Caco-2 (cell line): ENCODE measurements at regions not wholly inside any gene's neighbourhood (a gene's known extent, or its start where the extent isn't known, plus 50 kb on each side); places are given as distances from the start of the nearest gene placed in this dataset.

Experiments
- BruUV-seq: library from RNA; stranded (reverse); fragments of 400-500 nt; replicated peaks from 2 replicates; lab custom pipeline; 2021; lab: Mats Ljungman, UMichigan
- CTCF ChIA-PET: fragments of 300-600 bp; sonication (Branson Sonifier 250); formaldehyde crosslinking; loops from one replicate; lab custom pipeline; 2022; ENCODE audit warnings: antibody characterized with exemption; lab: Charles Lee
- POLR2A ChIA-PET: fragments of 300-600 bp; sonication (Branson Sonifier 250); formaldehyde crosslinking; loops from one replicate; lab custom pipeline; 2022; ENCODE audit warnings: antibody characterized with exemption; lab: Charles Lee
- DNase-seq, 2 experiments: peaks; one replicate each; pipeline versions ENCODE4 v3.0.0 to v3.0.0-alpha.2; 2020 to 2022
- H3K27me3 ChIP-seq: replicated peaks from 2 replicates; pipeline ENCODE4 v1.6.0; 2011; ENCODE audit warnings: low read length; ENCODE audit not compliant: control insufficient read depth, insufficient read depth
- H3K36me3 ChIP-seq: 2 replicates; pipeline ENCODE4 v1.5.1; 2011; ENCODE audit warnings: low read length; ENCODE audit not compliant: control insufficient read depth, insufficient read depth
- H3K4me1 ChIP-seq: fragments of 250-450 bp; sonication (Bioruptor Pico); 2 replicates; pipeline ENCODE4 v1.5.1; 2020; ENCODE audit warnings: mild to moderate bottlenecking
- H3K4me3 ChIP-seq: 2 replicates; pipeline ENCODE4 v1.5.1; 2011; ENCODE audit warnings: low read depth, mild to moderate bottlenecking, control low read depth, low read length
- H3K9me3 ChIP-seq: fragments of 250-450 bp; sonication (Bioruptor Pico); 2 replicates; pipeline ENCODE4 v1.5.1; 2020; ENCODE audit warnings: mild to moderate bottlenecking, moderate library complexity
- H3K27ac Mint-ChIP-seq: one replicate; pipeline ENCODE4 v1.8.0; 2022; ENCODE audit warnings: mixed read lengths; ENCODE audit not compliant: unreplicated experiment
- H3K27me3 Mint-ChIP-seq: one replicate; pipeline ENCODE4 v1.8.0; 2022; ENCODE audit warnings: mixed read lengths; ENCODE audit not compliant: insufficient read depth, unreplicated experiment
- H3K36me3 Mint-ChIP-seq: one replicate; pipeline ENCODE4 v1.8.0; 2022; ENCODE audit warnings: mild to moderate bottlenecking, mixed read lengths; ENCODE audit not compliant: insufficient read depth, unreplicated experiment
- H3K4me1 Mint-ChIP-seq: one replicate; pipeline ENCODE4 v1.8.0; 2022; ENCODE audit warnings: low read depth, mixed read lengths; ENCODE audit not compliant: unreplicated experiment
- H3K4me3 Mint-ChIP-seq: one replicate; pipeline ENCODE4 v1.8.0; 2022; ENCODE audit warnings: mild to moderate bottlenecking, moderate library complexity, mixed read lengths; ENCODE audit not compliant: unreplicated experiment
- H3K9me3 Mint-ChIP-seq: one replicate; pipeline ENCODE4 v1.8.0; 2022; ENCODE audit warnings: mixed read lengths; ENCODE audit not compliant: unreplicated experiment
- CTCF ChIP-seq, 2 experiments: fragments of 200-600 bp in 1 of 2; IDR thresholded peaks; 1 replicate in 1 of 2; 2 replicates in 1 of 2; pipeline versions ENCODE4 v1.5.1 to v1.8.0; 2011 to 2022; ENCODE audit warnings: antibody characterized with exemption in 1 of 2, control low read depth in 1 of 2, inconsistent platforms in 1 of 2, low read depth in 1 of 2, low read length in 1 of 2, mild to moderate bottlenecking in 1 of 2, moderate library complexity in 1 of 2; ENCODE audit not compliant: insufficient read depth in 1 of 2, severe bottlenecking in 1 of 2, unreplicated experiment in 1 of 2
- intact Hi-C: fragments of 100-400 bp; cut with micrococcal nuclease; formaldehyde crosslinking; loops from one replicate; pipeline ENCODE4 v1.10.0; 2022; ENCODE audit not compliant: unreplicated experiment

GRCh38 chr14:100982762-100983161 is 79.2 kb upstream of the RTL1 start:
- ChIA-PET CTCF (no interaction called here), POLR2A (no interaction called here)
- no peak overlapping the region for H3K27ac Mint-ChIP-seq
- no peak overlapping the region for H3K4me3 Mint-ChIP-seq
- intact Hi-C loops = no loop called here
- Histone ChIP-seq H3K9me3 (no peaks in the 10 kb centered on the region), H3K4me3 (no peak overlapping the region), H3K4me1 (no peaks in the 10 kb centered on the region), H3K27me3 (no peaks in the 10 kb centered on the region), H3K36me3 (no peaks in the 10 kb centered on the region)
- H3K36me3 Mint-ChIP-seq = no peaks in the 10 kb centered on the region
- no peak for TF ChIP-seq CTCF (IDR thresholded peaks at IDR 0.05; ENCODE audit: insufficient read depth in 1 of 2, low read depth in 1 of 2, low read length in 1 of 2, severe bottlenecking in 1 of 2, unreplicated experiment in 1 of 2)
- no peaks in the 10 kb centered on the region for H3K4me1 Mint-ChIP-seq
- DNase-seq = no peak
- no peaks in the 10 kb centered on the region for H3K9me3 Mint-ChIP-seq
- no peaks in the 10 kb centered on the region for H3K27me3 Mint-ChIP-seq
- BruUV-seq = no TSS peak

- no peak for TF ChIP-seq CTCF (IDR thresholded peaks at IDR 0.05; ENCODE audit: insufficient read depth in 1 of 2, low read depth in 1 of 2, low read length in 1 of 2, severe bottlenecking in 1 of 2, unreplicated experiment in 1 of 2)
- Mint-ChIP-seq H3K36me3 (no peaks in the 10 kb centered on the region), H3K27me3 (no peaks in the 10 kb centered on the region), H3K9me3 (no peaks in the 10 kb centered on the region), H3K27ac (no peak overlapping the region), H3K4me3 (no peak overlapping the region), H3K4me1 (no peaks in the 10 kb centered on the region)
- no TSS peak for BruUV-seq
- no peak overlapping the region for H3K4me3 ChIP-seq
- DNase-seq = no peak
- ChIA-PET CTCF (no interaction called here), POLR2A (no interaction called here)
- intact Hi-C loops = no loop called here
- no peaks in the 10 kb centered on the region for H3K4me1 ChIP-seq
- no peaks in the 10 kb centered on the region for H3K9me3 ChIP-seq
- no peaks in the 10 kb centered on the region for H3K27me3 ChIP-seq
- H3K36me3 ChIP-seq = no peaks in the 10 kb centered on the region
Measured at GRCh38 chr14:100983710-100984109, 80.2 kb upstream of the RTL1 start.

- Mint-ChIP-seq H3K36me3 (no peaks in the 10 kb centered on the region), H3K4me1 (no peaks in the 10 kb centered on the region), H3K27me3 (no peaks in the 10 kb centered on the region), H3K27ac (no peak overlapping the region), H3K4me3 (no peak overlapping the region), H3K9me3 (no peaks in the 10 kb centered on the region)
- no peak overlapping the region for H3K4me3 ChIP-seq
- no peak for TF ChIP-seq CTCF (IDR thresholded peaks at IDR 0.05; ENCODE audit: insufficient read depth in 1 of 2, low read depth in 1 of 2, low read length in 1 of 2, severe bottlenecking in 1 of 2, unreplicated experiment in 1 of 2)
- ChIA-PET CTCF (no interaction called here), POLR2A (no interaction called here)
- intact Hi-C loops = no loop called here
- H3K36me3 ChIP-seq = no peaks in the 10 kb centered on the region
- DNase-seq = no peak
- no peaks in the 10 kb centered on the region for H3K4me1 ChIP-seq
- BruUV-seq = no TSS peak
- H3K9me3 ChIP-seq = no peaks in the 10 kb centered on the region
- H3K27me3 ChIP-seq = no peaks in the 10 kb centered on the region
Measured at GRCh38 chr14:100988011-100988410, 84.5 kb upstream of the RTL1 start.
